GM21786 (cell line): ENCODE measurements at regions not wholly inside any gene's neighbourhood (a gene's known extent, or its start where the extent isn't known, plus 50 kb on each side); places are given as distances from the start of the nearest gene placed in this dataset.

Source experiments
- ATAC-seq: cut with Tn5 transposase; IDR thresholded peaks from one replicate; pipeline ENCODE4 v1.9.1; 2021; ENCODE audit not compliant: unreplicated experiment

GRCh38 chr5:61621202-61621650, 289.2 kb downstream of the ZSWIM6 start:
- no peak for ATAC-seq

- ATAC-seq = no peak
Observed at GRCh38 chr5:61622156-61622555, 290.1 kb downstream of the ZSWIM6 start.

- no peak for ATAC-seq
Observed at GRCh38 chr5:61623401-61624069, 291.5 kb downstream of the ZSWIM6 start.

- ATAC-seq = no peak
Observed at GRCh38 chr5:61624553-61625136, 292.6 kb downstream of the ZSWIM6 start.

- ATAC-seq = no peak
Observed at GRCh38 chr5:61625137-61625561, 293.1 kb downstream of the ZSWIM6 start.

- peak; percentile 51 for ATAC-seq
Observed at GRCh38 chr5:61625681-61626621, 293.9 kb downstream of the ZSWIM6 start.

GRCh38 chr5:61626639-61627282, 294.7 kb downstream of the ZSWIM6 start:
- ATAC-seq = peak; percentile 18

GRCh38 chr5:61627531-61627930, 295.5 kb downstream of the ZSWIM6 start:
- no peak for ATAC-seq

- ATAC-seq = no peak
Observed at GRCh38 chr5:61630908-61631307, 298.9 kb downstream of the ZSWIM6 start.

GRCh38 chr5:61631438-61631941, 299.4 kb downstream of the ZSWIM6 start:
- ATAC-seq = no peak

GRCh38 chr5:61632064-61632463, 300.0 kb downstream of the ZSWIM6 start:
- ATAC-seq = no peak

- no peak for ATAC-seq
Observed at GRCh38 chr5:61635271-61635670, 303.2 kb downstream of the ZSWIM6 start.

GRCh38 chr5:61637566-61637965, 305.5 kb downstream of the ZSWIM6 start:
- ATAC-seq = no peak

GRCh38 chr5:61638476-61638875, 306.4 kb downstream of the ZSWIM6 start:
- no peak for ATAC-seq

GRCh38 chr5:61640179-61641021, 308.3 kb downstream of the ZSWIM6 start:
- ATAC-seq = no peak

GRCh38 chr5:61641748-61642565, 309.9 kb downstream of the ZSWIM6 start:
- ATAC-seq = no peak

GRCh38 chr5:61647672-61648071, 315.6 kb downstream of the ZSWIM6 start:
- ATAC-seq = no peak

GRCh38 chr5:61649231-61649630, 317.2 kb downstream of the ZSWIM6 start:
- ATAC-seq = no peak

- no peak for ATAC-seq
Observed at GRCh38 chr5:61649971-61650370, 317.9 kb downstream of the ZSWIM6 start.
